ENCODE measurements at regions not wholly inside any gene's neighbourhood (a gene's known extent, or its start where the extent isn't known, plus 50 kb on each side); places are given as distances from the start of the nearest gene placed in this dataset.

- no peak for TF ChIP-seq MAZ (IDR thresholded peaks at IDR 0.05; ENCODE audit: borderline replicate concordance, low read depth, low read length)
- no peak for TF ChIP-seq RCOR1 (IDR thresholded peaks at IDR 0.05; ENCODE audit: insufficient replicate concordance, low read length)
- no peak for TF ChIP-seq MXI1 (IDR thresholded peaks at IDR 0.05; ENCODE audit: borderline replicate concordance, low read depth, low read length)
- no peak for TF ChIP-seq MAFK (IDR thresholded peaks at IDR 0.05; ENCODE audit: low read depth, low read length)
- TF ChIP-seq FOS (IDR thresholded peaks at IDR 0.05; ENCODE audit: low read depth, low read length) = no peak
- TF ChIP-seq RAD21 (IDR thresholded peaks at IDR 0.05; ENCODE audit: low read length) = no peak
- no peak for TF ChIP-seq NFE2L2 (IDR thresholded peaks at IDR 0.05; ENCODE audit: low read depth, low read length)
- no peak for TF ChIP-seq RFX5 (IDR thresholded peaks at IDR 0.05; ENCODE audit: low read depth, low read length)
- no peak for TF ChIP-seq CEBPB (IDR thresholded peaks at IDR 0.05; ENCODE audit: low read depth, low read length)
- TF ChIP-seq POLR2A (IDR thresholded peaks at IDR 0.05; ENCODE audit: low read depth, low read length) = no peak
- no peak for TF ChIP-seq SMC3 (IDR thresholded peaks at IDR 0.05; ENCODE audit: low read depth, low read length)
These were observed 611.5 kb upstream of the DPP6 start for GRCh38 chr7:153440715-153441114.

More at GRCh38 chr7:153440715-153441114, 611.5 kb upstream of the DPP6 start:
- no peak overlapping the region for H4K8ac ChIP-seq (ENCODE audit: low read depth in 2 of 2, low read length in 2 of 2)
- no peak overlapping the region for H3K27ac ChIP-seq (ENCODE audit: insufficient read depth, low read length)
- H3K4ac ChIP-seq (ENCODE audit: low read depth, low read length) = no peak overlapping the region
- ChIA-PET POLR2A (ENCODE audit: unreplicated experiment) (no interaction called here), CTCF (no interaction called here)
- no peak for ATAC-seq (ENCODE audit: low read depth)
- no peak overlapping the region for H2BK120ac ChIP-seq (ENCODE audit: low read depth, low read length)
- no peak overlapping the region for H2AK9ac ChIP-seq (replicated peaks; ENCODE audit: low read depth, low read length, poor library complexity)
- intact Hi-C loops (cut with micrococcal nuclease) (no loop called here), dilution Hi-C loops (cut with HindIII; ENCODE audit: low sequenced_read_pairs, unreplicated experiment) (no loop called here), in situ Hi-C loops (cut with MboI; ENCODE audit: low sequenced_read_pairs) (no loop called here)
- no peaks in the 10 kb centered on the region for H3K27me3 ChIP-seq (ENCODE audit: control insufficient read depth, insufficient read depth, low read length)
- H2BK5ac ChIP-seq (ENCODE audit: low read depth, low read length, poor library complexity, severe bottlenecking) = no peak overlapping the region
- H3K9me1 ChIP-seq (ENCODE audit: insufficient read depth, low read length) = no peaks in the 10 kb centered on the region
- no peak for DNase-seq
- H3K36me3 ChIP-seq (ENCODE audit: control insufficient read depth, insufficient read depth, low read length) = no peaks in the 10 kb centered on the region
- H3K4me2 ChIP-seq (ENCODE audit: low read depth, low read length) = no peak overlapping the region
- H3K14ac ChIP-seq (replicated peaks; ENCODE audit: low read depth, low read length) = no peak overlapping the region
- H2AK5ac ChIP-seq (ENCODE audit: low read depth, low read length) = no peak overlapping the region
- H2BK15ac ChIP-seq (ENCODE audit: low read depth, low read length) = no peak overlapping the region
- no peak overlapping the region for H3K4me3 ChIP-seq (ENCODE audit: insufficient read depth, low read depth, low read length)
- no peak overlapping the region for H3K18ac ChIP-seq (ENCODE audit: low read depth, low read length)
- no peak overlapping the region for H3K9ac ChIP-seq (ENCODE audit: low read depth, low read length)
- no peaks in the 10 kb centered on the region for H3K4me1 ChIP-seq (ENCODE audit: control insufficient read depth, insufficient read depth, low read length)
- no peak overlapping the region for H4K5ac ChIP-seq (ENCODE audit: low read depth, low read length)
- H2BK20ac ChIP-seq (ENCODE audit: low read depth, low read length) = no peak overlapping the region
- no TSS peak for BruUV-seq (replicated peaks)
- no peak overlapping the region for H3K23ac ChIP-seq (ENCODE audit: low read depth, low read length)
- H3K9me3 ChIP-seq (ENCODE audit: control insufficient read depth, insufficient read depth, low read length) = peaks cover 28% of the 10 kb centered on the region
- 29% methylated on average over 2 of the region's 5 CpGs; no CpG with 5 or more reads in 1 of the 2 experiments for whole genome bisulfite sequencing, 2 experiments (ENCODE audit: extremely low coverage in 2 of 2, insufficient read length in 1 of 2)
- no peak overlapping the region for H2AFZ ChIP-seq (replicated peaks; ENCODE audit: low read length, poor library complexity)
- H4K91ac ChIP-seq (ENCODE audit: insufficient read depth, low read depth, low read length) = no peak overlapping the region
- no peak overlapping the region for H3K56ac ChIP-seq (ENCODE audit: extremely low read depth, insufficient read depth, low read length)
- H4K20me1 ChIP-seq (ENCODE audit: insufficient read depth, low read length) = no peaks in the 10 kb centered on the region
- no peaks in the 10 kb centered on the region for H3K79me1 ChIP-seq (ENCODE audit: low read depth in 1 of 2, low read length in 2 of 2)
